VCaP (cell line): ENCODE measurements at regions not wholly inside any gene's neighbourhood (a gene's known extent, or its start where the extent isn't known, plus 50 kb on each side); places are given as distances from the start of the nearest gene placed in this dataset.

Experiments used
- H3K27ac ChIP-seq: fragments of 450-650 bp; 2 replicates; pipeline ENCODE4 v1.5.1; 2017
- CTCF ChIP-seq: fragments of 450-650 bp; conservative IDR thresholded peaks from 2 replicates; pipeline ENCODE4 v1.5.1; 2017; ENCODE audit warnings: mild to moderate bottlenecking, moderate library complexity

- no peak overlapping the region for H3K27ac ChIP-seq
- TF ChIP-seq CTCF = no peak
Measured at GRCh38 chr3:152097770-152098169, 171.0 kb upstream of the MBNL1 start.

GRCh38 chr3:152100491-152101132, 168.1 kb upstream of the MBNL1 start:
- H3K27ac ChIP-seq = no peak overlapping the region
- TF ChIP-seq CTCF = no peak

DNA sequence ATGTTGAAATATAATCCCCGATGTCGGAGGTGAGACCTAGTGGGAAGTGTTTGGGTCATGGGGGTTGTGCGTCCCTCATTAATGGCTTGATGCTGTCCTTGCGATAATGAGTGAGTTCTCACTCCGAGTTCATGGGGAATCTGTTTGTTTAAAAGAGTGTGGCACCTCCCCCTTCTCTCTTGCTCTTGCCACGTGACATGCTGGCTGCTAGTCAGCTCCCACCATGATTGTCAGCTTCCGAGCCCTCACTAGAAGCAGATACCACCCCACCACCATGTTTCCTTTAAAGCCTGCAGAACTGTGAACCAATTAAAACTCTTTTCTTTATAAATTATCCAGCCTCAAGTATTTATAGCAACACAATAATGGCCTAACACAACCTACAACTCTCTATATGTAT, 166.3 kb upstream of the MBNL1 start:
- H3K27ac ChIP-seq = no peak overlapping the region
- no peak for TF ChIP-seq CTCF

DNA sequence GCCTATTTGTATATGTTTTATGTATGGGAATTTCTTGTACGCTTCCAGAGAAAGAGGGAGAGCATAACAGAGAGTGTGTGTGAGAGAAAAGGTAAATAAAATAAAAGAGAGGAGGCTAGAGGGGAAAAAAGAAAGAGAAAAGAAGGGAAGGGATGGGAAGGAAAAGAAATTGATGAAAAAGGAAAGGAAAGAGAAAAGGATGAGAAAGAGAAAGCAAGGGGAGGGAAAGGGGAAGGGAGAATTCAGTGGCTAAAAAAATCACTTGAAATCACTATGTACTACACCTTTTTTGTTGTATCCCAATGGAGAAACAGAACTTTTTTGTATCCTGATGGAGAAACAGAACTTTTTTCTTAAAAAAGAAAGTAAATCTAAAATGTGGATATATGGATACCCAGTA, 165.5 kb upstream of the MBNL1 start:
- no peak for TF ChIP-seq CTCF

DNA sequence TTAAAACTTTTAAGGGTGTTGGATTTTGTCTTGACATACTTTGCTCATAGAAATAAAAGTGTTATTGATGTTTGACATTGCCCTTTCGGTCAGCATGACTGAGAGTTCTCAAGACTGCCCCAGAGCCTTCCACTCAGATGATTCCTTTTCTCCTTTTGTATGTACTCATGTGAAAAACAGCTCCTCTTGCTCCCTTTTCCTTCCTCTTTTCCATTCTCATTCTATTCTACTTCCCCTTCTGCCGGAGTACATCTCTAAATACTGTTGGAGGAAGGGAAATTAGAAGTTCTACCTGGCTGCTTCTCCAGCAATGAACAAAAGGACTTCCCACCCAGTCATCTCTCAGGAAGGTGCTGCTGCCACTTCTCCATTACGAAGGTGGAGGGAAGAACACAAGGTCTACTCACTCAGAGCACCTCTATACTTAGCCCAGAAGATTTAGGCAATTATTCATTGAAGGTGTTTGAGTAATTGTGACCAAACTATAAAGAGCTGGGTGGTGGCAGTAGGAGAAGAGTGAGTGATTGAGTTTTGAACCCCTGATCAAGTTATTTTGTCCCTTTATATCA, 163.8 kb upstream of the MBNL1 start:
- no peak overlapping the region for H3K27ac ChIP-seq
- no peak for TF ChIP-seq CTCF

More for the DNA sequence above, 165.5 kb upstream of the MBNL1 start:
- H3K27ac ChIP-seq = no peak overlapping the region

- no peak overlapping the region for H3K27ac ChIP-seq
- TF ChIP-seq CTCF = no peak
Measured at GRCh38 chr3:152105446-152105845, 163.3 kb upstream of the MBNL1 start.

GRCh38 chr3:152109038-152109437, 159.7 kb upstream of the MBNL1 start:
- no peak overlapping the region for H3K27ac ChIP-seq
- TF ChIP-seq CTCF = no peak
